ENCODE measurements at regions not wholly inside any gene's neighbourhood (a gene's known extent, or its start where the extent isn't known, plus 50 kb on each side); places are given as distances from the start of the nearest gene placed in this dataset.

GRCh38 chr13:23060959-23061358 lies 119.8 kb upstream of the SGCG start:
- no peak for TF ChIP-seq POLR2A (IDR thresholded peaks at IDR 0.05)
- no peak for TF ChIP-seq CTCF (IDR thresholded peaks at IDR 0.05)
